ENCODE measurements at regions not wholly inside any gene's neighbourhood (a gene's known extent, or its start where the extent isn't known, plus 50 kb on each side); places are given as distances from the start of the nearest gene placed in this dataset.

DNA sequence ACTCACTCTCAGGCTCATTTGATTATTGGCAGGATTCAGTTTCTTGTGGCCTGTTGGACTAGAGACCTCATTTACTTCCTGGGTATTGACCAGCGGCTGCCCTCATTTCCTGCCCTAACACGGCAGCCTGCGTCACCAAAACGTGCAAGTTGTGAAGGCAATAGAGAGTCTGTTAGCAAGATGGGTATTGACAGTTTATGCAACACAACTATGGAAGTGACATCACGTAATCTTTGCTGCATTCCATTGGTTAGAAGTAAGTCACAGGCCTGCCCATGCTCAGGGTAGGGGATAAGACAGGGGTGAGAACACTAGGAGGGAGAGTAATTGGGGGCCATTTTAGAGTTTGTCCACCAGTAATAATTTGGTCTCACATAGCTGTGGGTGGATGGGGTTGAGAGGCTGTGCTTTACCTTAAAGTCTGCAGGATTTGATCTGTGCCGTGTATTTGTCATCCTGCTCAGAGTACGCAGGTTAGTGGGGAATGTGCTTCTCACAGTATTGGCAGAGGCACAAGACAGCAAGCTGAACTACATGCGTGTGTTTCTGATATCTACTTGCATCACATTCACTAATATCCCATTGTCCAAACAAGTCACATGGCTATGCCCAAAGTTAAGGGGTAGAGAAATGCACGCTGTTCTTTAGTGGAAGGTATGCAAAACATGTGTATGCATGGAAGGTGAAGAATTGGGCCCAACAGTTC is 83.3 kb downstream of the EDEM1 start:
- no peak for DNase-seq (ENCODE audit: low read depth, low spot score)

DNA sequence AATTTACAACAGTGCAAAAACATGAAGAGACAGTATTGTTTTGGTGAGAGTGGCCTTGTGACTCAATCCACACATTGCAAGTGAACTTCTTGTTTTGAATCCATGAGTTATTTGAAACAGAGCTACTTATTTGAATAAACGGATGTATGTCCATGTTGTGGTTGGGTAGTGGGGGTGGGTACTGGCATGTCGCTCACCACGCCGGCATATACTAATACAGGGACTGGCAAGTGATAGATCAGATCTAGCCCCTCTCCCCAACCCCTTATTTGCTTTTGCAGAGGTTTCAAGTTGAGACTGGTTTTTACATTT is 83.8 kb downstream of the EDEM1 start:
- no peak for DNase-seq (ENCODE audit: low read depth, low spot score)

DNA sequence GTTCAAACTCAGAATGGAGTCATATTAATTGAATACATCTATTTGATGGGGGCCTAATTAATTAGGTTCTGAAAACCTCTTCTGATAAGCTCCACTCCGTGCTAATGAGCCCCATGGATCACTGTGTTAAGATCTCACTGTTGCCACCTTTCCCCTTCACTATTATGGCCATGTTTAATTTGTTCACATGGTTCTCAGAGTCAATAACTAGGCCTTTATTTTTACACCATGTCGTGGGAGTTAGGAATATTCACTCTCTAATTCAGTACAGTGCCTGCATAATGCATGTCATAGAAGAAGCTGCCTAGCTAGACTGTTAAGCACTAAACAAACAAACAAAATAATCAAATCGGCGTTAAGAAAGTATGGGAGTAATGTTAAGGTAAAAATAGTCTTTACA is 84.9 kb downstream of the EDEM1 start:
- no peak for DNase-seq (ENCODE audit: low read depth, low spot score)

DNA sequence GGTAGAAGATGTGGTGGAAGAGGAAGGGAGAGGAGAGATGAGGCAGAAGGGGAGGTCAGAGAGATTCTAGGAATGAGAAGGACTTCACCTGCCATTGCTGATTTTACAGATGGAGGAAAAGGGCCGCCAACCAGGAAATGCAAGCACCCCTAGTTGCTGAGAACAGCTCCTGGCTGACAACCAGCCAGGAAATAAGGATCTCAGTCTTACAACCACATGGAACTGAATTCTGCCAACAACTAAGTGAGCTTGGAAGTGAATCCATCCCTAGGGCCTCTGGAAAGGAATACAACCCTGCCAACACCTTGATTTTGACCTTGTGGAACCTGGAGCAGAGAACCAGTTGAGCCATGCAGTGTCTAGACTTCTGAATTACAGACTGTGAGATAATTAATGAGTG is 86.6 kb downstream of the EDEM1 start:
- DNase-seq (ENCODE audit: low read depth, low spot score) = no peak

DNA sequence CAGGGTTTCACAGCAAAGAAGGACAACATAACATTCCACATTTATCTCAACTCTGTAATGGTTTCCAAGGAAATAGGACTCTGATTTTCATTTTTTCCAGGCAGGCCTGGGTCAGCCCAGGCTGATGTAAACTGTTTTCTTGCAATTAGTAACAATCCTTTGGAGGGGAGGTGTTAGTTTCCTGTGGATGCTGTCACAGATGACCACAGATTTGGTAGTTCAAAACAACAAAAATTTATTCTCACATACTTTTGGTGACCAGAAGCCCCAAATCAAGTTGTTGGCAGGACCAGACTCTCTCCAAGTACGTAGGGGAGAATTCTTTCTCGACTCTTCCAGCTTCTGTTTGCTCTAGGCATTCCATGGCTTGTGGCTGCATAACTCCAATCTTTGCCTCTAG is 88.0 kb downstream of the EDEM1 start:
- no peak for DNase-seq (ENCODE audit: low read depth, low spot score)

DNA sequence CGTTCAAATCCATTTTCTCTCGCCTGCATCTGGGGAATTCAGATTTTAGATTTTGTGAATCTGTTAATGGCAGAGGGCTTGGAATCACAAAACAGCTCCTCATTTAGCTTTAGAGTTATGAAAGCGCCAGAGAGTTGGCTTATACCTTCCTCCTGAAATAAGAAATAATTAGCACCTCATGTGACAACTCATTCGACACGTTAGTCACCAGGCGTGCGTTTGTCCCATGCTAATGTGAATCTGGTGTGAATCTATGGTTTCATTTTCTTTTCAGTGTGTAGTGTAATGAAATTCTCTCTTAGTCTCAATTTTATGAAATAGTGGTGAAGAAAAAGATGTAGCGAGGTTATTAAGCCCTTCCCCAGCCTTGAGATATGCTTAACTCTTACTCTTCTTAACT is 89.4 kb downstream of the EDEM1 start:
- no peak for DNase-seq (ENCODE audit: low read depth, low spot score)

DNA sequence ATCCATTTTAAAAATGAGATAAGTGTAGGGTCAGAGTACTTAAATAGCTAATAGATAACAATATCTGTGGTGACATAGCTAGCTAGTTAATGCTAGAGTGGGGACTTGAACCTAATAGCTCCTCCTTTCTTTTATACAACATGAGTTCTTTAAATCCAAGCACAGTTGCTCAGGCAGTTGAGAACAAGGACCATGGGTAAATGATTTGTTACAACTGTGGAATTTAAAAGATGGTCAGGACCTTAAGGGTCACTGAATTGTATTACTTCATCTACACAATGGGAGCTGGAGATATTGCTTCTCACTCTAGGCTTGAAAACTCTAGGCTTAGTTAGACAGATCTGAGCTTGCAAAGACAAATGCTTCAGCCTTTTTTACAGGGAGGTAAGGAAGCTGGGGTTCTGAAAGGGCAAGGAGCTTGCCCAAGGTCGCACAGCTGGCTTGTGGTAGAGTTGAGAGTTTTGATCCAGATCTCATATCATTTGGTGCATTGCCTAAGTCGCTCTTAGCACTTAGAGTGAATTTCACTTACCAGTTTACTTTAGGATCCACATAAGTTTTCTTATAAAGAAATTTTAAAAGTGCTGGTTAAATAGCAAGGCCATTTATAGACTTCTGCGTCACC is 90.2 kb downstream of the EDEM1 start:
- no peak for DNase-seq (ENCODE audit: low read depth, low spot score)

DNA sequence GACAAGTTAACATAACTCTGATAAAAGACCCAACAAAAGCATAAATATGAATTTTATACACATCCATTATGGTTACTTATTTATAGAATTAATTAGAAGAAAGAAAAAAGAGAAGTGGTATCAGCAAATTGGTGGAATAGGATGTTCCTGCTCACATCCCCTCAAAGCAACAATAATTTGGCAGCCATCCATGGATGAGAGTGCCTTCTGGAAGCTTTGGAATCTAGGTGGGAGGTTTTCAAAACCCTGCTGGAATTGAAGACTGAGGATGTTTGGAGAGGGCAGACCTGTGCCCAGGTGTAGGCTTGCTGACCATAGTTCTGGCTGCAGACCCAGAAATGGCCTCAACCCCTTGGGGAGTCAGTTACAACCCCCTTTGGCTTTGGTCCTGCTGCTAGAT is 91.2 kb downstream of the EDEM1 start:
- no peak for DNase-seq (ENCODE audit: low read depth, low spot score)

DNA sequence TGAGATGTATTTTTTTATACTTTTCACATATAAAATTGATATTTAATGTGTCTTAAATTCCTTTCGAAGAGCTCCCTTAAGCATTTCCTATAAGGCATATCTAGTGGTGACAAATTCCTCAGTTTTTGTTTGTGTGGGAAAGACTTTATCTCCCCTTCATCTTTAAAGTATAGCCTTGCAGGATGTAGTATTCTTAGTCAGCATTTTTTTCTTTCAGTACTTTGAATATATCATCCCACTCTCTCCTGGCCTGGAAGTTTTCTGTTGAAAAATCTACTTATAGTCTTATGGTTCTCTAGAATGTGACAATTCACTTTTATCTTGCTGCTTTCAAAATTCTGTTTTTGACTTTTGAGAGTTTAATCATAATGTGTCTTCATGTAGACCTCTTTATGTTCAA is 95.2 kb downstream of the EDEM1 start:
- DNase-seq (ENCODE audit: low read depth, low spot score) = no peak

DNA sequence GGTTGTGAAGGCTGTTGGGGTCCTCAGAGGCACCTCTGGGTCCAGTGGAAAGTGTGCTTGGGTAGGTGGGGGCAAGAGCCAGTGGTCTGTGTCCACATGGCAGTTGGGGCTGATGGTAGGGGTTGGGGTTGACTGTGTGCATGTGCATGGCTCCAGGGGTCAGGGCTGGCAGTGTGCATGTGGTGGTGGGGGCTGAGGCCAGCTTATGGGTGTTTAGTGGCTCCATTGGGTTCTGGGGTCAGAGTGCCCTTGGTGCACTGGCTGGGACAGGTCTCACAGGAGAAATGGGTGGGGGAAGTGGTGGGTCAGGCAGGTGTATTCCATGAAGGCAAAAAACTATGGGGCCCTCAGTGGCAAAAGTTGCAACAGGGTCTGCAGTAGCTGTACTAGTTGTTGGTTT is 97.9 kb downstream of the EDEM1 start:
- DNase-seq (ENCODE audit: low read depth, low spot score) = no peak

DNA sequence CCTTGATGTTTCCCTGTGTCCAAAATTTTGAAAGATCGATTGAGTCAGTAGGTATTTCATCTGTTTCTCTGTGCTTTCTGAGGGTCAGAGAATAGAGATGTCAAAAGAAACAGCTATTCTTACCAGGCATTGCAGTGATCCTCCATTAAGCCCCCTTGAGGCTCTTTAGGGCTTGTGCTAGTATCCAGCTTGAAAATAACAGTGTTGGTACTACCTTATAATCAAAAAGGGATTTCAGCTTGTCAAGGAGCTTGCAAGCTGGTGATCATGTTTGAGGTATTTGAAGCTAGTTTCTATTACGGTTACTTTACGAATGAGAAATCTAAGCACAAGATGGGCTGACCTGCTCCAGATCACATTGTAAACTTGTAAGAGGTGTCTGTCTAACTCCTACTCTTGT is 103.4 kb downstream of the EDEM1 start:
- no peak for DNase-seq (ENCODE audit: low read depth, low spot score)

DNA sequence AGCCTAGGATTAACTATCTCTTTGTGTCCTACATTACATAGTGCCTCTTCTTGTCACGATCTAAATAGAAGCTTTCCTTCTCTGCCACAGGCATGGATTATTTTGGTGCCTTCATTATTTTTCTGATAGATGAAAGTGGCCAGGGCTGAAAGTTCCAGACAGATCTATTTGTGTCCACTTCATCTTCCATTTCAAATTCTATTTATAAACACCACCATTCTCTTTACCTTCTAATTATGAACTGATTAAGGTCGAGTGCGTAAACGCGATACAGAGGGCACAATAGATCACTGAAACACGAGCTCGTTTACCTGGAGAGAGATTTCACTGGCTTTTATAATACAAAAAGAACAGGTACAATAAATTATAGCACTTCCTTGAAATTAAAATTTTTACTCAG is 105.0 kb downstream of the EDEM1 start:
- no peak for DNase-seq (ENCODE audit: low read depth, low spot score)

DNA sequence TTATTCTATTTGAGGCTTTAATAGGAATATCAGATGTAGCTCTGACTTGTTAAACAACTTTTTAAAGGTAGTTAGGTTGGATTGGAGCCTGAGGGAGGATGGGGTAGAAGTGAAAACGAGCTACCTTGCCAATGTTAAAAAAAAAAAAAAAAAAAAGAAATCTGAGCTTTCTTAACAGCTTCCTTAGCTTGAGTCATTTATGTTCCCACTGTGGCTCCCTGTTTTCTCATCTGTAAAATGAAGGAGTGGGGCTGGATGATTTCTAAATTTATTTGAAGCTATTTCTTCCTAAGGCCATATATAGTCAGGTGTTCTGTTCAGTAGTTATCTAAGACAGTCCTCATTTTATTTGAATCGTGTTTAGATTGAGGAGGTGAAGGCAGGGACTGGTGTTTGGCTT is 105.7 kb downstream of the EDEM1 start:
- no peak for DNase-seq (ENCODE audit: low read depth, low spot score)

DNA sequence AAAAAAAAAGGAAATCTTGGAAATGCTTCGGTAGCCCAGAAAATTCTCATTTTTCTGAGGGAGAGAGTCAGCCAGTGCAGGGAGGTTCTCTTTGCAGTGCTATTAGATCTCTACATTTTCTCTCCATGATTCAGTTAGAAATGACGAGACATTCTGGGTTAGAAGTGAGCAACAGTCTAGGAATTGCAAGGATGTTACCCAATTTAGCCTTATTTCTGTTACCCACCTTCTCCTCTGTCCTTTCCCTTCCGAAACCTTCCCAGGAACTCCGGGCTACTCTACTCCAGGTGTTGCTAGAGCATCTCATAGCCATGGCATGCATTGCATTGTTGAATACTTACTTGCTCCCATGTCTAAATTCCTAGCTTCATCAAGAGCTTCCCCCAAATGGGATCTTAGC is 106.8 kb downstream of the EDEM1 start:
- no peak for DNase-seq (ENCODE audit: low read depth, low spot score)

DNA sequence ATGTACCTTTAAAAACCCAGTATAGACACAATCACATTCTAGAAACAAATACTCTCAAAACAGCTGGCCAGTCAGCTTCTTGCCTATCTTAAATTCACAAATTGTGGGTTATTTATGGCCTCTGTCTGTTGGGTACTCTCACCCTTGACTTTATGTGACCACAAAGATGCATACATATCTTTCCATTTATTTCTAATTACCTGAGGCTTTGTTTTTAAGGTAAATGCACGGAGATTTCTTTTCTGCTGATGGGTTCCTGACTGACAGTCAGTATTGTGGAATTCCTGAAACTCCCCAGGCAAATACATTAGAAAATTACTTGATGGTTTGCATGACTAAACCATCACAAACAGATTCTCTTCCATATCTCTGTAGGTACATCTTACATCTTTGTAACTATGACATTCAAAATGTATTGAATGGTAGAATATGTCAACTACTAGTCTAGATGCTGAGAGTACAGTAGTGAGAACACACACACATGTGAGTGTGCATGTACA is 107.7 kb downstream of the EDEM1 start:
- DNase-seq (ENCODE audit: low read depth, low spot score) = no peak

DNA sequence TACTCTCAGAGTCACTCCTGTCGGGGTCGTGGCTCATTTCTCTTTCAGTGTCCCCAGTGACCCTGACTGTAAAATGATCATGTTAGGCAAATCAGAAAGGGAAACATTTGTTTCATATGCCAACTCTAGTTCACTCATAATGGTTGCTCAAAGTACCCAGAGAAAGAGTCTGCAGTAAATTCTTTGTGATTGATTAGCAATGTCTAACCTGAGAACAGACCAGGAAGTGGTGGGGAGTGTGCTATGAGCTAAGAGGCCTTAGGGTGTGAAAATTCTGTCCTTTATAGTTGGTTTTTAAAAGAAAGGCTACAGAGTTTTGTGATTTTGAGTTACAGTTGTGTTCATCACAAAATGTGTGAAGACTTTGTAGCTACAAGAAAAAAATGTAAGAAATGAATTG is 108.9 kb downstream of the EDEM1 start:
- DNase-seq (ENCODE audit: low read depth, low spot score) = no peak

DNA sequence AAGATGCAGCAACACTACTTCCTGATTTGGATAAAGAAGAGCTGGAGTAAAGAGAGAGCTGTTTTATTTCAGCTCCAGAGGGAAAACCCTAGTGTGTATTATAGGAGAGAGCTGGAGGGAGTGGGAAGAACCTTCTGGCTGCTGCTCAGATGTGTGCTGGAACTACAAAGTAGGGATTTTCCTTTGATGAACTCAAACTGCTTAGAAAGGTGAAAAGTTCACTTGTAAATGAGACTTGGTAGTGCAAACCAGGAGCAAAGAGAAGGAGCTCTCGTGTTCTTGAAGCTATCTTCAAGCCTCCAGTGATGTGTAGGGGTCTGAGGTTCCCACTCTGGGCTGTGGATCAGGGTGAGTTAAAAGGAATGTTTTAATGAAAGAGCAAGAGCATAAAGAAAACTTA is 110.4 kb downstream of the EDEM1 start:
- no peak for DNase-seq (ENCODE audit: low read depth, low spot score)

DNA sequence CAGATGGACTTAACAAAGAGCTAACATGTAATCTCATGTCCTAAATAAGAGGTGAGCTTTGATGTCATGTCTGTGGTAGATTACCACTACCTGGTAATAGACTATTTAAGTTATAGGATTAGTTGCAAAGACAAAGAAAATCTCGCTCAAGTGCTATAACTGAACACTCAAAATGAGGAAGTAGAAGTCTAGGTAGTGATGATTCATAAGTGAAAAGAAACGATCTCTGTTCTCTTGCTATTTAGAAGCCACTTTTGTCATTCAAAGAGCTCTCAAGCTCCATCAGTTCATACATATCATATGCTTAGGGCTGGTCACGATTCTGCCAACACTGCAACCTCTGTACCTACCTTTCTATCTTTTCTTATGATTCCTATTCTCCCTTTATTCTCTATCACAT is 110.9 kb downstream of the EDEM1 start:
- DNase-seq (ENCODE audit: low read depth, low spot score) = no peak

DNA sequence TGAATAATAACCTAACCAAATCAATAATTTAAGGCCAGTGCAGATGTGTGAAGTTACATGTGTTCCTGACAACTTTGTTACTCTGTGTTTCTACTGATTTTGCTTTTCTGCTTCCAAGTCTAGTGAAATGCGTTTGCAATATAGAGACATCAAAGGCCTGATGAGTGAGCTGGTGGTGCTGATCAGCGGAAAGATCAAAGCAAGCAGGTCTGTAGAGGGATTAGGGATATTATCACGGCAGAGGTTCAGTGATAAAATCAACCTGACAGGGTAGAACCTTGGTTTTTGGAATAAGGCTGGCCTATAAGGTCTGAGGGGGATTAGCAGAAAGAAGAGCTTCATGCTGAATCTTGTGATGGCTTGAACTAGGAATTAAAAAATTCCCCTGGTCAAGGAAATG is 111.7 kb downstream of the EDEM1 start:
- DNase-seq (ENCODE audit: low read depth, low spot score) = no peak

DNA sequence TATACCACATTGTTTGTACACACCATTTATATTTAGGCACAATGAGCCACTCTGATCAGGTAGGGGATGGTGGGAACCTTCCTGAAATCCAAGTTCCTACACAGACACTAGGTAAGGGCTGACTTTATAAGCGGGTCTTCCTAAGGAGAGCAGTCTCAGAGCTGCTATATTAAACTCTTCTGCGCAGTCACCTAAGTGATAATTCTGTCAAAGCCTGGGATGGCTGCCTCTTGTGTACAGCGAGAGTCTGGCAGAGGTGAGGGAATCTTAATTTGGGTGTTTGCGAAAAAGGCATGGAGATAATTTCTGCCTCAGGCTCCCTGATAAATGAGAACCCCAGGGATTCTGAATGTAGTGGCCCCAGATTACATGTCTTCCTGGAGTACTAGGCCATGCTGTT is 113.1 kb downstream of the EDEM1 start:
- DNase-seq (ENCODE audit: low read depth, low spot score) = no peak

DNA sequence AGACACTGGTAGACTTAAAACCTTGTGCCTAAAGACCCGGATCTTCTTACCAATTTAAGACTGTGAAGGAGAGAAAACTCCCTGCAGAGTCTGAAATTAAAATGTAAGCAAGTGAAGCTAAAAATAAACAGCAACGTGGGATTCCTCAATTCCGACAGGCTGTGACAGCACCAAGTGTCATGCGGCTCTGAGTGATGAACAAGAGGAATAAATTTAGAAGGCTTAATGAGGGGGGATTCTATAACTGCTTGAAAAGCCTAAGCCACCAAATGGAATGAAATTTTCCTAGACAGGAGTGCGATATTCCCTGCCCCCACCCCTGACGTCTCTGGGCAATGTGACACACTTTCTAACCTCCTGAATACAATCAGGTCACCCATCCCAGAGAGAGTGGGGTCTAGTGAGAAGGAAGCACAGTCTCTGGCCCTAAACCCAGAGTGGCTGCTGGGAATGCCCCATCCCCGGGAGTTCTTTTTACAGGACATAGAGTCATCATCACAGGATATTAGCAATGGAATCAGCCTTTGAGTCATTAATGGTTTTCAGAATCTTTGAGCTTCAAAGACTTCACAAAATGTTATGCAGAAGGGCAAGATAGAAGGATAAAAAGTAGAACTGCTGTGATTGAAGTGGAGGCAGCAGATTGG is 114.3 kb downstream of the EDEM1 start:
- DNase-seq (ENCODE audit: low read depth, low spot score) = no peak

DNA sequence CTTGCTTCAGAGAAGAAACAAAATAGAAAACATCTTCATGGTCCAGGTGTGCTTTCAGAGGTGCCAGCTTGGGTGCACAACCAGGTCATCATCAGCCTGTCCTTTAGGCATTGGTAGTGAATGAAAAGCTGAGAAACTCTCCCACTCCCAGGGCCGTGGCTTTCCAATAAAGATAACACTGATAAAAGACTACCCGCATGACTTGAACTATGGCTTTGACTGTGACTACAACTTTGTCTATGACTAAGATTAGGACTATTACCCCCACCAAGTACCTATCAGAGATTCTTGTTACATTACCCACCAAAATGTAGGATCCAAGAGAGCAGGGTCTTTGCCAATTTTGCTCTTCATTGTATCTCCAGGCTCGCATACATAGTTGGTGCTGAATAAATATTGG is 115.2 kb downstream of the EDEM1 start:
- no peak for DNase-seq (ENCODE audit: low read depth, low spot score)

DNA sequence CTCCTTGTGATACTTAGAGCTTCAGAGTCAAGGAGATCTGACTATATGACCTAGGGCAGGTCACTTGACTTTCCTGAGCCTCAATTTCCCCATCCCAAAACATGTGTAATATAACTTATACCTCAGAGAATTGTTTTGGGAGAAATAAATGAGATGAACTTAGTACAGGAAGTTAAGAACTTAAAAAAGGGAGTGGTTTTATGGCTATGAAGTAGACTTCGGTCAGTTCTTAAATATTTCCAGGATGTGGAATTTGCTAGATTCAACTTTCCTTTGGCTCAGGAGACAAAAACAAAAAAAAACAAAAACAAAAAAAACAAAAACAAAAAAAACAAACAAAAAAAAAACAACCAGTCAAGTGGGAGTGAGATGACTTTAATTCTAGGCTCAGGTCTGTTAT is 116.7 kb downstream of the EDEM1 start:
- no peak for DNase-seq (ENCODE audit: low read depth, low spot score)

All from iPS DF 19.7 (cell line).